ENCODE measurements at regions not wholly inside any gene's neighbourhood (a gene's known extent, or its start where the extent isn't known, plus 50 kb on each side); places are given as distances from the start of the nearest gene placed in this dataset.

- TF ChIP-seq HMGXB4 (CRISPR knock-in tag; IDR thresholded peaks at IDR 0.05) (no peak), ARNT (IDR thresholded peaks at IDR 0.05) (no peak), POLR2A (conservative IDR thresholded peaks at IDR 0.05) (no peak)
- TF ChIP-seq, protein P1, sequence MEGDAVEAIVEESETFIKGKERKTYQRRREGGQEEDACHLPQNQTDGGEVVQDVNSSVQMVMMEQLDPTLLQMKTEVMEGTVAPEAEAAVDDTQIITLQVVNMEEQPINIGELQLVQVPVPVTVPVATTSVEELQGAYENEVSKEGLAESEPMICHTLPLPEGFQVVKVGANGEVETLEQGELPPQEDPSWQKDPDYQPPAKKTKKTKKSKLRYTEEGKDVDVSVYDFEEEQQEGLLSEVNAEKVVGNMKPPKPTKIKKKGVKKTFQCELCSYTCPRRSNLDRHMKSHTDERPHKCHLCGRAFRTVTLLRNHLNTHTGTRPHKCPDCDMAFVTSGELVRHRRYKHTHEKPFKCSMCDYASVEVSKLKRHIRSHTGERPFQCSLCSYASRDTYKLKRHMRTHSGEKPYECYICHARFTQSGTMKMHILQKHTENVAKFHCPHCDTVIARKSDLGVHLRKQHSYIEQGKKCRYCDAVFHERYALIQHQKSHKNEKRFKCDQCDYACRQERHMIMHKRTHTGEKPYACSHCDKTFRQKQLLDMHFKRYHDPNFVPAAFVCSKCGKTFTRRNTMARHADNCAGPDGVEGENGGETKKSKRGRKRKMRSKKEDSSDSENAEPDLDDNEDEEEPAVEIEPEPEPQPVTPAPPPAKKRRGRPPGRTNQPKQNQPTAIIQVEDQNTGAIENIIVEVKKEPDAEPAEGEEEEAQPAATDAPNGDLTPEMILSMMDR (IDR thresholded peaks at IDR 0.05 in 2 of 3, conservative IDR thresholded peaks at IDR 0.05 in 1 of 3; ENCODE audit: insufficient read depth in 2 of 3, low read depth in 1 of 3, low read length in 3 of 3) = no peak
- TF ChIP-seq, protein P2, sequence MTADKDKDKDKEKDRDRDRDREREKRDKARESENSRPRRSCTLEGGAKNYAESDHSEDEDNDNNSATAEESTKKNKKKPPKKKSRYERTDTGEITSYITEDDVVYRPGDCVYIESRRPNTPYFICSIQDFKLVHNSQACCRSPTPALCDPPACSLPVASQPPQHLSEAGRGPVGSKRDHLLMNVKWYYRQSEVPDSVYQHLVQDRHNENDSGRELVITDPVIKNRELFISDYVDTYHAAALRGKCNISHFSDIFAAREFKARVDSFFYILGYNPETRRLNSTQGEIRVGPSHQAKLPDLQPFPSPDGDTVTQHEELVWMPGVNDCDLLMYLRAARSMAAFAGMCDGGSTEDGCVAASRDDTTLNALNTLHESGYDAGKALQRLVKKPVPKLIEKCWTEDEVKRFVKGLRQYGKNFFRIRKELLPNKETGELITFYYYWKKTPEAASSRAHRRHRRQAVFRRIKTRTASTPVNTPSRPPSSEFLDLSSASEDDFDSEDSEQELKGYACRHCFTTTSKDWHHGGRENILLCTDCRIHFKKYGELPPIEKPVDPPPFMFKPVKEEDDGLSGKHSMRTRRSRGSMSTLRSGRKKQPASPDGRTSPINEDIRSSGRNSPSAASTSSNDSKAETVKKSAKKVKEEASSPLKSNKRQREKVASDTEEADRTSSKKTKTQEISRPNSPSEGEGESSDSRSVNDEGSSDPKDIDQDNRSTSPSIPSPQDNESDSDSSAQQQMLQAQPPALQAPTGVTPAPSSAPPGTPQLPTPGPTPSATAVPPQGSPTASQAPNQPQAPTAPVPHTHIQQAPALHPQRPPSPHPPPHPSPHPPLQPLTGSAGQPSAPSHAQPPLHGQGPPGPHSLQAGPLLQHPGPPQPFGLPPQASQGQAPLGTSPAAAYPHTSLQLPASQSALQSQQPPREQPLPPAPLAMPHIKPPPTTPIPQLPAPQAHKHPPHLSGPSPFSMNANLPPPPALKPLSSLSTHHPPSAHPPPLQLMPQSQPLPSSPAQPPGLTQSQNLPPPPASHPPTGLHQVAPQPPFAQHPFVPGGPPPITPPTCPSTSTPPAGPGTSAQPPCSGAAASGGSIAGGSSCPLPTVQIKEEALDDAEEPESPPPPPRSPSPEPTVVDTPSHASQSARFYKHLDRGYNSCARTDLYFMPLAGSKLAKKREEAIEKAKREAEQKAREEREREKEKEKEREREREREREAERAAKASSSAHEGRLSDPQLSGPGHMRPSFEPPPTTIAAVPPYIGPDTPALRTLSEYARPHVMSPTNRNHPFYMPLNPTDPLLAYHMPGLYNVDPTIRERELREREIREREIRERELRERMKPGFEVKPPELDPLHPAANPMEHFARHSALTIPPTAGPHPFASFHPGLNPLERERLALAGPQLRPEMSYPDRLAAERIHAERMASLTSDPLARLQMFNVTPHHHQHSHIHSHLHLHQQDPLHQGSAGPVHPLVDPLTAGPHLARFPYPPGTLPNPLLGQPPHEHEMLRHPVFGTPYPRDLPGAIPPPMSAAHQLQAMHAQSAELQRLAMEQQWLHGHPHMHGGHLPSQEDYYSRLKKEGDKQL (CRISPR knock-in tag; IDR thresholded peaks at IDR 0.05; ENCODE audit: borderline replicate concordance) = no peak
Observed at GRCh38 chr21:36207577-36208320, 51.1 kb downstream of the DOP1B start.

All from K562 (cell line).